ENCODE measurements at regions not wholly inside any gene's neighbourhood (a gene's known extent, or its start where the extent isn't known, plus 50 kb on each side); places are given as distances from the start of the nearest gene placed in this dataset.
"Not testable (repeated sequence)": the region's sequence is repeated elsewhere in the genome, so short reads cannot be mapped to it uniquely, and the experiment has no call there.

DNA sequence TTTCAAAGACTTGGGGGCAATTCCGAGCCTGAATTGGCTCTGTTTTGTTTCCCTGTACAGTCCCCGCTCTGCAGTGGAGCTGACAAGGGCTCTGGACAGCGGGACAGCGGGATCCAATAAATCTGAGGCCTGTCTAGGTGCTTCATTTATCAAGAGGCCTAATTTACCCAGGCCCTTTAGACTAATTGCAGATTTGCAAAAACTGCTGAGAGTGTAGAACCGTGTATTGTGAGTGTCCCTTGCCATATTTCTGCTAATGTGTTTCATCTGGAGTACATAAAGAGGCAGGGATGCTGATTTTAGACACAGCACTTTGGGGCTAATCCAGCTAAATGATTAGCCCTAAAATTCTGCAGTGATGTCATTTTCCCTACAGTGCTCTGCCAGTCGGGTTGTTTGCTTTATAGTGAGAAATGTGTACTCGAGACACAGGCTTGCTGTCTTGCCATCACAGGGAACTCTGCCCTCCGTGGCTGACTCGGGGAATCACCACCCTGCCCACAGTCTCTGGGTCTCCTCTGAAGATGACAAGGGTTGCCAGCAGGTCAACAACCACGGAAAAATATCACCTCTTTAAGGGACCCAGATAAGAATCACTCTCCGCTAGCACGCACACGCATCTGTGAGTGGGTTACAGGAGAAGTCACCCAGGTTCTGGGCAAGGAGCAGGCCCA lies 592.0 kb downstream of the BNC2 start:
- DNase-seq = no peak

DNA sequence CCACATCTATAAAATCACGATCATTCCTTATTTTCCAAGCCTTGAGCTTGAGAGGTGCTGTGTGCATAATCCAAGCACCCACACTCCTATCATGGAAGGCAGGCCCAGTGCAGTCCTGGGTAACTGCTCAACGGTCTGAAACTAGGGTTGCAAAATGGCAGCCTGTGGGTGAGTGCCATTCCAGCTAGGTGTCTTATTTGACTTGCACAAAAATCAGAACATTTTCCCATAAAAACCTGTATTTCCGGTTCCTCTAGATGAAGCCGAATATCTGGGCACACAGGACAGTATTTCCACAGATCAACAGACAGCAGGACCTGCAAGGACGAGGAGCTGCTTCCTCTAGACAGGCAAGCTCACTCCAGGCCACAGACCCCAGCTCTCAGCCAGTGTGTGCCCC lies 588.8 kb downstream of the BNC2 start:
- DNase-seq = no peak

DNA sequence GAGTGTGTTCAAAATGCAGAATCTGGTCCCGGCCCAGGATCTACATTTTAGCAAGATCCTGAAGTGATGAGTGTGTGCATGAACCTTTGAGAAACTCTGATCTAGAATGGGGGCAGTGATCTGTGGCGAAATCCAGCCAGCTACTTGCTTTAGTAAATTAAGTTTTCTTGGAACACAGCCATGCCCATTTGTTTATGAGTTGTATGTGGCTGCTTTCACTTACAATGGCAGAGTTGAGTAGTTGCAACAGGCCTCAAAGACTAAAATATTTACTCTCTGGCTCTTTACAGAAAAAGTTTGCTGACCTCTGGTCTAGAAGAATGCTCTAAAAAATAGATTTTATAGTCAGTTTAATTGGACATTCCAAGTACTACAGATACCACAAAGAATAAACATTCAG lies 588.3 kb downstream of the BNC2 start:
- no peak for DNase-seq

DNA sequence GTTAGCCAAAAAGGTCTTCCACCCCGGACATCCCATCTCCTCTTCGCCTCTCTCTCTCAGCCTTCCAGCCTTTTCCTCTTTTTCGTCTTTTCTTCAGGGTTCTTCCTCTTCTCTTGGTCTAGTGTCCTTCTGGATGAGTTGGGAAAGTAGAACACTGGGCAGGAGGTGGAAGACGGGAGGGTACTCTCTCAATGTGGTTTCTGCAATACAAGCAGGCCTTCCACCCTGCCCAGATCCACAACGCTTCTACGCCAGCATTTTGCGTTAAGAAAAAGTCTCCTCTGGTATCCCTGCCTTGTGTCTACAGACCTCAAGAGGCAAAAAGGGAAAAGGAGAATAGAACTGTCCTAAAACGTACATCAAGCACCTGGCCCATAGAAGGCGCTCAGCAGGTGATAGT lies 587.8 kb downstream of the BNC2 start:
- no peak for DNase-seq

DNA sequence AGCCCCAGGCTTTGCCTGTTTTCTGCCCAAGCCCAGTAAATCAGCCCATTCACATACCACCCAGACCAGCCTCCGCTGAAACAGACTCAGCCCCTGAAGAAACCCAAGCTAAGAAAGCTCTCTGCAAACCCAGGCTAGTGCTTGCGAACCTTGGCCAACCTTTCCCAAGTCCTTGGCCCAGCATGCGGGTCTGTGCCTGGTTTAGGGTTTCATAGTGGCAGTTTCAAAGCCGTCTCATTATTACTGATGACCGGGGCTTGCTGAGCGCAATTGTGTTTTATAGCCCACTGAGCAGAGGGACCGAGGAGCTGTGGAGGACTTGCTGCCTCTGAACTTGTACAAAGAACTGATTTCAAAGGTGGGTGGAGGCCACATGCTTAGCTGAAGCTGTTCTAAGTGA lies 584.3 kb downstream of the BNC2 start:
- no peak for DNase-seq

DNA sequence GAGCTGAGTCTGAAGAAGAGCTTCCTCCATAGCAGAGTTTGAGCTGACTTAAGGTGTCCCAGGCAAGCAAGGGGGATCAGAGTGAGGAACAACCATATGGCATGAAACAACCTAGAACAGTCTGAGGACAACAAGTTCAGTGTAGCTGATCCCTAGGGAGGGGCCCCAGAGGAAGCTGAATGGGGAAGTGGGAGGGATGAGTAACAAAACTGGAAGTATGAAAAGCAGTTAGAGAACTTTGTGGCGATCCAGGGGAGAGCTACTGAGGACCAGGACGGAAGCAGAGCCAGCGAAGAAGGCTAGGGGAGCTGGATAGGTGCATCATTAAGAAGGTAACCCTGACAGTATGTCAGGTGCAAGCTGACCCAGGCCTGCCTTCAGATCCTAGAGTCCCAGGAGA lies 580.8 kb downstream of the BNC2 start:
- DNase-seq = no peak

DNA sequence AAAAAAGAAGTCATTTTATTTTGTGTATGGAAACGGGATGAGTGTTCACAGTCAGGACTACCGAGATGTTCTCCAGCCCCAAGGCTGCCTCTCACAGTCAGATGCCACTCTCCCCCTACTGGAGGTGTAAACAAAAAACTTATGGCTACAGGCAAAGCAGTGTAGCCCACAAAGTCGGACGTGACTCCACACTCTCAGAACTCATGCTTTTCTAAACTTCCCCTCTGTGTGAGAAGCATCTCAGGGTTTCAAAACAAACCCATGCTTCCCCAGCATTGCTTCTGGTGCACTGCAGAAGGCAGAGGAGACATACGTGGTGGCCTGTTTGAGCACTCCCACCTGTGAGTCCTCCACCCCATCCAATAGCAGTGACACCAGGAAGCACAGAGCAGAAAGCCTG lies 580.3 kb downstream of the BNC2 start:
- no peak for DNase-seq

DNA sequence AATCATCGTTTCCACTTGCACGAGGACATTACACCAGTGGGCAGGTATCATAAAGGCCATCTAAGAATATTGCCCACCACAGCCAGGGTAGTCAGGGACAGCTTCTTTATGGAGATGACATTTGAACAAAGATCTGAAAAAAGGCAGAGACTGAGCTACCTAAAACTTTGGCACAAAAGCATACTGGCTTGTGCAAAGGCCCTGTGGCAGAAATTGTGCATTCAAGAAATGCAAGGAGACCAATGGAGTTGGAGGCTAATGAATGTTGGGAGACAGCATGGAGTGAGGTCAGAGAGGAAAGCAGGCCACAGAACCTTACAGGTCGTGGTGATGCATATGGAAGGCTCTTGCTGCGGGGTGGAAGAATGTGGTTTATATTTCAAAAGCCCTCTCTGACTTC lies 578.5 kb downstream of the BNC2 start:
- no peak for DNase-seq

DNA sequence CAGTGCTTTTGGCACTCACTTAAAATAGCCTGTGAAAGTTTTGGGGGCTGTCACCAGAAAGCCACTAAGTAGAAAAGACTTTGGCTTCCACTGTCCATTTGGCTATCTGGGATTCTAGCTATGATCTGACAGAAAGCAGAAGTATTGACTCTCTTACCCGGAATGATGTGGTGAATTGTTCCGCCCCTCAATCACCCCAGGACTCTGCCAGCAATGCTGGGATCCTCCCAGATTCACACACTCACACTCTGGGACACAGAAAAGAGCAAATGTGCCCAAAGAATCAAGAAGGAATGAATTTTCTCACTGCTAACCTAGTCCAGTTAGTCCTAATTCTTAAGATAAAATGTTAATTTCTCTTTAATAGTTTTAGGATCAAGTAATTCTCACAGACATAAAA lies 576.9 kb downstream of the BNC2 start:
- no peak for DNase-seq

DNA sequence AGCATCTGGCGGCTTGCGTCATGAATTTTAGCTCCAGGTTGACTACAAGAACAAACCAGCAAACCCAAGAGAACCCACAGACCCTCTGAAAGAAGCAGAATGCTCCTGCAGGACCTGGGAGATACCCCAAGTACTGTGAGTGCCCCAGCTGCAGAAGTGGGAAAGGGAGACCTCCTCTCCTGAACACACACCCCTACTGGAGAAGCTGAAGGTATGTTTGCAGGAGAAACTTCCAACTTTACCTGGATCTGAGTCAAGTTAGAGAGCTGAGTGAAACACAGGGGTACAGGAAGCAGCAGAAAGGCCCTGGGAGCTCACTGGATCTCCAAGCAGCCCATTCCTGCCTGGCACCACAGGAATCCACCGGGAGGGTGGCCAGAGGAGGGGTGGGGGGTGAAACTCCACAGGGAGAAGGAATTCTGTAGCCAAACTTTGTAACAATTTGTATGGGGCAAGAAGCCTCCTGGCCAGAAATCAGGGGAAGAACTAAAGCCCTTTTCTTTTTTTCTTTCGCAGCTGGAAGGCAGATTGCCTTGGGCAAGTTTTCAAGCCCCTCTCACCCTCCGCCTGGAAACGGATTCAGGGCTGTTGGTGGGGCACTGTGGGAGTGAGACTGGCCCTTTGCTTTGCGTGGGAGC lies 576.2 kb downstream of the BNC2 start:
- no peak for DNase-seq

DNA sequence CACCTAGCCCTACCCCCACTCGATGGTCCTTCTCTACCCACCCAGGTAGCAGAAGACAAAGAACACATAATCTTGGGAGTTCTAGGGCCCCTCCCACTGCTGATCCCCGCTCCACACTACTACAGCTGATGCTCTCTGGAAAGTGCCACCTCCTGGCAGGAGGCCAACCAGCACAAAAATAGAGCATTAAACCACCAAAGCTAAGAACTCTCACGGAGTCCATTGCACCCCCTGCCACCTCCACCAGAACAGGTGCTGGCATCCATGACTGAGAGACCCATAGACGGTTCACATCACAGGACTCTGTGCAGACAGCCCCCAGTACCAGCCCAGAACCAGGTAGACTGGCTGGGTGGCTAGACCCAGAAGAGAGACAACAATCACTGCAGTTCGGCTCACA lies 575.5 kb downstream of the BNC2 start:
- DNase-seq = not testable (repeated sequence)

DNA sequence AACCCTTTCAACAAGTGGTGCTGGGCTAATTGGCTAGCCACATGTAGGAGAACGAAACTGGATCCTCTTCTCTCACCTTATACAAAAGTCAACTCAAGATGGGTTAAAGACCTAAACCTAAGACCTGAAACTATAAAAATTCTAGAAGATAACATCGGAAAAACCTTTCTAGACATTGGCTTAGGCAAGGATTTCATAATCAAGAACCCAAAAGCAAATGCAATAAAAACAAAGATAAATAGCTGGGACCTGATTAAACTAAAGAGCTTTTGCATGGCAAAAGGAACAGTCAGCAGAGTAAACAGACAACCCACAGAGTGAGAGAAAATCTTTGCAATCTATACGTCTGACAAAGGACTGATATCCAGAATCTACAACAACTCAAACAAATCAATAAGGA lies 571.1 kb downstream of the BNC2 start:
- not testable (repeated sequence) for DNase-seq

DNA sequence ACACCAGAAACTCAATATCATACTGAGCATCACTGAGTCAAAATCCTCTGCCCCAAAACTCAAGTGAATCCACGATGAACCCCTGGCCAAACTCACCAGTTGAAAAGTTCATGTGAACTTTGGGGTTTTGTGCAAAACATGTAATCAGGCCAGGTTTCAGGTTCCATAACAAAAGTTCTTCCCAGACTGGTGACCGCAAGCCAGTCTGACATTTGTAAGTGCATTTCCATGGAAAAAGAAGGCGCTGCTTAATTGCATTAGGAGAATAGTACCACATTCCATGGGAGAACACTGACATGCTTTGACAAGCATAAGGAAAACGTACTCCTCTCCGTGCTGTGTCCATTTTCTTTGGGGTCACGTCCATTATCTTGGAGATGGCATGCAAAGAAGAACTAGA lies 567.0 kb downstream of the BNC2 start:
- DNase-seq = no peak

DNA sequence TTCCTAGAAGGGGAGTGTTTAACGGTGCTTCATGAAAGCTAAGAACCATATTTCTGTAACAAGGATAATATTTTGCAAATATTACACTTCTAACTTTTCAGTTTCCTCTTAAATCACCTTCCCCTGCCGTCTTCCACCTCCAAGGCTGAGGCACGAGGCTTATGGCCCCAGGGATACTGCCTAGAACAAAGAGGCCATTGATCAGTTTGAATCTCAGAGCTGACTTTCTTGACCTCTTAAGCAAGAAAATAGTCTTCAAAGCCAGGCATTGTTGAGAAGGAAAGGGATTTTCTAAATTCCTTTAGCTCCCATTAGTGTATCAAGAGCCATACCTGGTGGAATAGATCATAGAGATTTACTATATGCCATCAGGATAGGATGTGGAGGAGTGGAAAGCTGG lies 566.2 kb downstream of the BNC2 start:
- no peak for DNase-seq

DNA sequence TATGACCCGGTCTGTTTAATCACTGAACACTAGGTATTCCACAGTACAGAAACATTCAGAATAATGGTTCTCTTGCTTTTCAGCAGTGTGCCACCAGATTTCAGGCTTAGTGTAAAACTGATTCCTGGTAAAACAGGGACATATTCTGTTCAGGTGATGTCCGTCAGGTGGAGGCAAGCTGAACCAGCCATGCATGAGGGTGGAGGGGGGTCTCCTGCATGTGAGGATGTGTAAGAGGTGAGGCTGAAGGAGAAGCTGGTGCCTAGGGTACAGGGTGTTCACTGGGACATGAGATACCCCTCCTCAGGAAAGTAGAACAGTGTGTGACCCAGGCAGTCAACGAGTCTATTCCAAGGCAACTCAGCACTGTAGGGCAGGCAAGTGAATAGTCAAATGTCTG lies 563.9 kb downstream of the BNC2 start:
- DNase-seq = no peak

DNA sequence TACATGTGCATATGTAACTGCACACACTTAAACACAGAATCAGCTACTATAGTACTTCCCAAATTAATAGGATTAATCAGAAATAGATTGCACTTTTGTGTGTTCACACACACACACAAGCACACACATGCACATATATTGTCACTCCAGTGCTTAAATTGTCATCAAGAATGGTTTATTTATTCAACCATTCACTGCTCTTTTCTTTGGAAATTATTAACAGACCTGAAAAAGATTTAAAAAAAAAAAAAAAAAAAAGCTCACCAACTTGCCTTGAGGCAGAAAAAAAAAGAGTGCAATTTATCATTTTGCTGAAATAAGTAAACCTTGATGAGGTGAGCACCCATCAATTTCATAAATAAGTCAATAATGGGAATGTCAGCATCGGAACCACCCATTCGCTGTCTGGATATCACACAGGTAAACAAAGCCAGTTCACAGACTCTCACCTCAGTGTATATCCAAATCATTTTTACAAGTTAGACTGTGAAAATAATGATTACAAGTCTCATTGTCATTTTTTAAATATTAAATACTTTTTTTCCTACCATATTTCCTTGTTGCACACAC lies 562.8 kb downstream of the BNC2 start:
- no peak for DNase-seq

DNA sequence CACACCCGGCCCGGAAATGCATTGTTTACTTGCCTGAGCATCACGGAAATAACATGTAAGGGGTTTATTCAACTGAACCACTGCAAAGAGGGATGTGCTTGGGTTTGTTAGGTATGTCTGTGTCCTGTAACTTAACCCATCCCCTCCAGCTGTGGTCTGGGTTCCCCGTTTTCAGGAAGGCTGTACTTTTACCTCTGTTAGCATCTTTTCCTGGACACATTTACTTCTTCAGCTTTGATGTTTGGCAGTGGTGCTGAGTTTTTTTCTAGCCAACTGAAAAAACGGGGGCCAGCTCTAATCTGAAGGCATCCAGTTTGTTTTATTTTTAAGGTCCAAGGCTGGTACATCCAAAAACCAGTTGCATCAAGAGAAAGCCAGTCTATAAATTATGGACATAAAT lies 561.8 kb downstream of the BNC2 start:
- DNase-seq = no peak

DNA sequence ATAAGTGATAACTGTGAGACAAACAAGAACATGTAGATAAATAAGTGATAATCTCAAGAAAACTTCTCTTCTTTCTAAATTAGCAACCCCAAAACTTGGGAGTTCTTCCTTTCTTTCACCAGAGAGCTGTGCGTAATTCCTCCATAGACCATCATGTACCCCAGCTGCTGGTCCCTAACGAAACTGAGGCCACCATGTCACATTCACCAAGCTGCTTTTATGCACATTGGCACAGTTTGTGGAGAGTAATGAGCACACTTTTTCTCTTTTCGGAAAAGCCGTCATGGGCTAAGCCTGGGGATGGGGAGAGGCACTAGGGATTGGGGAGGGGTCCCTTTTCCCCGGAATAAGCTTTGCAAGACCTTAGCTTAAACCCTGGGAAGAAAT lies 561.4 kb downstream of the BNC2 start:
- DNase-seq = no peak

DNA sequence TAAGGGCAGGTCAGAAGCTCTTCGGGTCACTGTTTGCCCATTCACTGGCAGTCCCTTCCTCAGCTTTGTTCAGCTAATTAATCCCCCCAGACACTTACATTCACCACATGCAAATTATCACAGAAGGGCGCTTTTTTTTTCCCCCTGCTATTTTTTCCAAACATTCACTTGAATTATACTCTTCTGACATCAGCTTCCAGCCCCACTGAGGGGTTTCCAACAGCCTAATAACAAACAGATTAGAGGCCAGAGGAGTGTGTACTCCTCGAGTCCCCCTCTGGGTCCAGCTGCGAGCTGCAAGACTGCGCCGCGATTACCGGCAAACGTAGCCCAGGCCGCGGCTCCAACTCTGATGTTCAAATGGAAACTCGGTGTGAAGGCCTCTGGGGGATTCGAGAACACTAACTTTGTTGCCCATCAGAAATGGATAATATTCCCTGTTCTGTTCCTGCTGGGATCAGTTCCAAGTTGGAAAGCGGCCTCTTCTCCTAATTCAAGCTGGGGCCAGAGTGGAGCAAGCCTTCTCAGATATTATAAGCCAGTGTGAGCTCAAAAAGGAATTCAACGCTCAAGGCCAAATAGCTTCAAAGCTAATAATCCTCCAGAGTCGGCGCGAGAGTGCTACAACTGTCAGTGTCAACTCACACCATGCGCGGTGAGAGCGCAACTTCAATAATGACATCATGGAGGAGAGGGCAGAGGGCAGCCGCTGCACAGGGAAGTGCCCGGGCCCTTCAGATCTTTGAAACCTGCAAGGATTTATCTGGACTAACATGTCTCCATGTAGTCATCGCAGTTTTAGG lies 560.8 kb downstream of the BNC2 start:
- DNase-seq = no peak

DNA sequence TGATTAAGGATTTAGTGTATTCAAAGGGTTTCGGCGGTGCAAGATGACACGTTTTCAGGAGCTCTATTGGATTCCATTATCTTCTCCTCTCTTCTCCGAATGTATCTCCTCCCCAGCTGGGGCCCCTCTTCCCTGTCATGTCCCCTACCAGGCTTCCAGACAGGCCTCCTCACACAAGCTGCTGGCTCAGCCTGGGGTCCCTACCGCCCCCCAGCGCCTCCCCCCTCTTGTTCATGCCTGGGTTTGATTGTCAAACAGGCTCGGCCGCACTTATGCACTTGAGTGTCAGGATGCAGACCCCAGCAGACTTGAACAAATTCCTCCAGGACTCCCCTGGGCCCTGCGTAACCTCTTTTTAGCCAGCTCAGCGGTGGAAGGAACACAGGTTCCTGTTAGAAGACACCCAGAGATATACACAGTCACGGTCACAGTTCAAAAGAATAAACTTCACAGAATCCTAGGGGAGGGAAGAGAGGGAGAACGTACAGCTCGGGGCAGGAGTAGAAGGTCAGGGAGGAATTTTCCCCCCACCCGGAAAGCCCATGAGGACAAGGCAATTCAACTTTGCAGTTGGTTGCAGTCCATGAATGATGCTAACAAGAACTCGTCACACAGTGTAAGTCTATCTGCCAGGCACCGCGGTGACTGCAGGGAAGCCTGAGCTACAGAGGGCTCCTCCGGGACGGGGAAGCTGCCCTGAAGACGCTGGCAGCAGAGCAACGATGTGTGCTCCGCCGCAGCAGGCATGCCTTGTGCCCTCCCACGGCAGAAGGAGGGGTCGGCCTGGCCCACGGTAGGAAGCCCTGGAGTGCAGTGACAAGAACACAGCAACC lies 560.0 kb downstream of the BNC2 start:
- no peak for DNase-seq

DNA sequence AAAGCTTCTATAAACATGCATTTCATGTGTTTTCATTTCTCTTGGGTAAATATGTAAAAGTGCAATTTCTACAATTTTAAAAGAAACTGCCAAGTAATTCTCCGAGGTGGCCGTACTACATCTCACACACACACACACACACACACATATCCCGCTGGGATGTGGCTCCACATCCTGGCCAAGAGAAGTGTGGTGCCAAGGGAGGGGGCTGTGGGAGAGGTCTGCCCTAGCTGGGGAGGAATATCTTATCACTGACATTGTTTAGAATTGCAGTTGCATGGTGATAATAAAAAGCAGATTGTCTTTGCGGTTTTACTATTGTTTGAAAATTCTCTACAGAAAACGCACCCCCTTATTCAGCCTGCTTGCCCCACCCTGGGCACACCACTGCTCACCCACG lies 558.4 kb downstream of the BNC2 start:
- DNase-seq = no peak

DNA sequence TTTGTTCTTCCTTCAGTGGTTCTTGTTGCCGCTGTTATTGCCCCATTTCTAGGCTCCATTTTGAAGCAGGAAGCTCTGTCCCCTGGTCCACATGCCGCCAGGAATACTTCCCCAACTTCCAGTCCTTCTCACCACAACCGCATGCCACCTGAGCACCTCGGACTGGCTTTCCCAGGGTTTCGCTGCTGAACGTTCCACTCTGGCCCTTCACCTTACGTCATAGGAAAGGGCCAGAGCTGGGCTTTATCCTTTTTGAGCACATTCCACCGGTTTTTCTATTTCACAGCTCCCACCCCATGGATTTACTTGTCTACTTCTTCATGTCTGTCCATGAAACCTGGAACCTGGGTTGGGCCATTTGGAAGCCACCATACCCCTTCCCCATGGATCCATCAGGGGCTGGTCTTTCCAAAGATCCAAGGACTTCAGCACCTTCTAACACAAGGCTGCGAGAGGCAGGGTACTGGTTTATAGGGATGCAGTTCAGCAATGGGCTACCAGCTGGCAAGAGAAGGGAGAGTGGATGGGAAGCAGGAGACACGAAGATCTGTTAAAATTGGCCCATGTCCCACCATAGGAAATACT lies 557.4 kb downstream of the BNC2 start:
- no peak for DNase-seq
